ENCODE measurements at regions not wholly inside any gene's neighbourhood (a gene's known extent, or its start where the extent isn't known, plus 50 kb on each side); places are given as distances from the start of the nearest gene placed in this dataset.

DNA sequence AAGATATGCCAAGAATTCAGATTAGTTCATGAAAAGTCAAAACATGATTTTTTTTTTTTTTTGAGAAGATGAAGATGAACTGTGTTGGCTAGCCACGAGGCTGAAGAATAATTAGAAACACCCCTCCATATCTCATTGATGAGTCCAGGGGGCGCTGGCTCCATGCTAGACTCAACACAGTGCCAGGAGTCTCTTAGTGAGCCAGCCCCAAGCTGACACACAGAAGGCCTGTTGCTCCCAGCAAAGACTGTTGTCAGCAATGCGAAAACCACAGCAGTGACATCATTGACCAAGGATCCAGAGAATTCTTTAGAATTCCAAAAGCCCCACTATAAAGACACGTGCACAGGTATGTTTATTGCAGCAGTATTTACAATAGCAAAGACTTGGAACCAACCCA is 185.2 kb downstream of the ANXA2 start:
- H3K9me3 Mint-ChIP-seq = no peaks in the 10 kb centered on the region
- ATAC-seq (replicated peaks; ENCODE audit: extremely low read depth, poor library complexity, severe bottlenecking) = no peak
- no peaks in the 10 kb centered on the region for H3K4me1 Mint-ChIP-seq
- no peak for DNase-seq (ENCODE audit: low spot score in 2 of 2)
- H3K27ac Mint-ChIP-seq (ENCODE audit: low read depth) = no peak overlapping the region
- peaks cover 86% of the 10 kb centered on the region for H3K27me3 Mint-ChIP-seq
- H3K36me3 Mint-ChIP-seq (ENCODE audit: insufficient read depth) = peaks cover 1% of the 10 kb centered on the region
- H3K4me3 Mint-ChIP-seq = no peak overlapping the region

DNA sequence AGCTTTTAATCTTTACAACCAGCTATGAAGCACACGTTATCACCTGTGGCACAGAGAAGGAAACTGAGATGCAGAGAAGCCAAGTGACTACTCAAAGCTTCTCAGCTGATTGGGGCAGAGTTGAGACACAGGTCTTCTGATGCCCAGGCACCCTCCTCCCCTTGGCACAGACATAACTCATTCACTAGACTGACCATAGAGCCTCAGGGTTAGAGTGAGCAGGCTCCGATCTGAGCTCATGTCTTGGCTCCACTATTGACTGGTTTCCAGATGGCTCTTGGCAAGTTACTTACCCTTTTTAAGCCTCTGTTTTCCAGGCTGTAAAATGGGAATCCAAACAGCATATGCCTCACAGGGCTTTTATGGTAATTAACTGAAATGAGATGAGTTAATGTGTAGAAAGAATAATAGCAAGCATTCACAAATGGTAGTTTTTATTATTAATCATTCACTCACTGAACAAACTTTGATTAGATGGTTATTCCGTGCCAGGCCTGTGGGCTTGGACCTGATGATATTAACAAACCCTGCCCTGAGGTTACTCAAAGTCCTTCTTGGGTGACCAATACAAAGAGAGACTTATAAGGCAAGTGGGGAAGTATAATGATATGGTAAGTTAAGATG is 184.3 kb downstream of the ANXA2 start:
- ATAC-seq (replicated peaks; ENCODE audit: extremely low read depth, poor library complexity, severe bottlenecking) = no peak
- DNase-seq (ENCODE audit: low spot score in 2 of 2) = no peak
- Mint-ChIP-seq H3K27ac (ENCODE audit: low read depth) (no peak overlapping the region), H3K27me3 (peaks cover 85% of the 10 kb centered on the region), H3K4me3 (no peak overlapping the region), H3K9me3 (no peaks in the 10 kb centered on the region), H3K36me3 (ENCODE audit: insufficient read depth) (no peaks in the 10 kb centered on the region), H3K4me1 (no peaks in the 10 kb centered on the region)

DNA sequence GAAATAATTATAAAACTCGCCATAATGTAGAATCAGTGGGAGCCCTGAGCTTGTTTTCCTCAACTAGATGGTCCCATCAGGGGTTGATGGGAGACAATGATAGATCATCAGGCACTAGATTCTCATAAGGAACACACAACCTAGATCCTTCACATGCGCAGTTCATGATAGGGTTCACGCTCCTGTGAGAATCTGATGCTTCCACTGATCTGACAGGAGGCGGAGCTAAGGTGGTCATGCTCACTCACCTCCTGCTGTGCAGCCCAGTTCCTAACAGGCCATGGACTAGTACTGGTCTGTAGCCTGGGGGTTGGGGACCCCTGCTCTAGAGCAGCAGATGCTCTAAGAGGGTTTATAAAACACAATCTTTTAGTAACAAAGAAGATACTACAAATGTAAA is 183.6 kb downstream of the ANXA2 start:
- H3K27me3 Mint-ChIP-seq = peaks cover 85% of the 10 kb centered on the region
- H3K27ac Mint-ChIP-seq (ENCODE audit: low read depth) = no peak overlapping the region
- DNase-seq (ENCODE audit: low spot score in 2 of 2) (no peak), ATAC-seq (replicated peaks; ENCODE audit: extremely low read depth, poor library complexity, severe bottlenecking) (no peak)
- H3K4me3 Mint-ChIP-seq = no peak overlapping the region
- H3K9me3 Mint-ChIP-seq = no peaks in the 10 kb centered on the region
- no peaks in the 10 kb centered on the region for H3K36me3 Mint-ChIP-seq (ENCODE audit: insufficient read depth)
- no peaks in the 10 kb centered on the region for H3K4me1 Mint-ChIP-seq

DNA sequence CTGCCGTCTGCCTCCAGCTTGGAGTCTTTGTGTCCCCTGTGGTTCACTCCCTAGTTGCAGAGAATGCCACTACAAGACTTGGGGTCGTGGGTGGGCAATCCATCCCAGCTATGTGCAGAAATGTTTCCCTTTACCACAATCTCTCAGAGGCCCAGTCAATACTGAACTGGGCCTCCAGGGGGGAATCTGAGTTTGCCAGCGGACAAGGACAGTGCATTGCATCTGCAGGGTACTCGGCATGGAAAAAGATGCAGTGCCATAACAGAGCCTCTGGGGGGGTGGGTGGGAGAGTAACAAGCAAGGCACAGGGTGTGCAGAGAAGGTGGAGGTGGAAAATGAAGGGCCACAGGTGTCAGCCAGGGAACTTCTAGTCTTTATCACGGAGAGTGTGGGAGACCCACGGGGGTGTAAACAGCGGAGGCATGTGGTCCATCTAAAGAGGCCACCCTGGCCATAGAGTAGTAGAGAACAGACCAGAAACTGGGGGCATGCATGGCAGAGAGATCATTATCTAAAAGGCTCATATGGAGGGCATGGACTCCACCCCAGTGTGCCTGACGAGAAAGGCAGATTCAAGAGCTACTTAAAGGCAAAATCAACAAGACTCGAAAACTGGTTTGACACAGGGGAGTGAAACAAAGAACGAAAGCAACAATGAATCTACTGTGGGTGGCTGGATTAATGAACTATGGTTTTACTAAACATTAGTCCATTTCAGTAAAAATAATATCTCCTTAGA is 182.4 kb downstream of the ANXA2 start:
- H3K4me3 Mint-ChIP-seq = no peak overlapping the region
- DNase-seq (ENCODE audit: low spot score in 2 of 2) = no peak
- no peaks in the 10 kb centered on the region for H3K9me3 Mint-ChIP-seq
- H3K36me3 Mint-ChIP-seq (ENCODE audit: insufficient read depth) = no peaks in the 10 kb centered on the region
- no peak for ATAC-seq (replicated peaks; ENCODE audit: extremely low read depth, poor library complexity, severe bottlenecking)
- H3K27me3 Mint-ChIP-seq = peaks cover 84% of the 10 kb centered on the region
- H3K4me1 Mint-ChIP-seq = no peaks in the 10 kb centered on the region
- H3K27ac Mint-ChIP-seq (ENCODE audit: low read depth) = no peak overlapping the region

DNA sequence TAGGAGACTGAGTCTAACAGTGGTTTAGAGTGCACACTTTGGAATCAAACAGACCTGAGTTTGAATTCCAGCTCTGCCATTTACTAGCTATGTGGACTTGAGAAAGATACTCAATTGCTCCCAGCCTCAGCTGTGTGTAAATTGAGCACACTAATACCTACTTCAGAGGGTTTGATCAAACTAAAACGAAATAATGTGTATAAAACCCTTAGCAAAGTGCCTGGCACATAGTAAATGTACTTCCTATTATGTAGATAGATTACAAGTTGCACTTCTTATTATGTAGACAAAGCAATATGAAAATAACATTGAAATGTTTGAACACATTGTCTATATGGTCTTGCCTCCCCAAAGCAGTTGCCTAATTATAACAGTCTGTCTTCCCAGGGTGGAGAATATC is 180.6 kb downstream of the ANXA2 start:
- ATAC-seq (replicated peaks; ENCODE audit: extremely low read depth, poor library complexity, severe bottlenecking) (no peak), DNase-seq (ENCODE audit: low spot score in 2 of 2) (no peak)
- Mint-ChIP-seq H3K4me1 (no peaks in the 10 kb centered on the region), H3K9me3 (no peaks in the 10 kb centered on the region), H3K27ac (ENCODE audit: low read depth) (no peak overlapping the region), H3K4me3 (no peak overlapping the region), H3K36me3 (ENCODE audit: insufficient read depth) (no peaks in the 10 kb centered on the region), H3K27me3 (peaks cover 74% of the 10 kb centered on the region)

DNA sequence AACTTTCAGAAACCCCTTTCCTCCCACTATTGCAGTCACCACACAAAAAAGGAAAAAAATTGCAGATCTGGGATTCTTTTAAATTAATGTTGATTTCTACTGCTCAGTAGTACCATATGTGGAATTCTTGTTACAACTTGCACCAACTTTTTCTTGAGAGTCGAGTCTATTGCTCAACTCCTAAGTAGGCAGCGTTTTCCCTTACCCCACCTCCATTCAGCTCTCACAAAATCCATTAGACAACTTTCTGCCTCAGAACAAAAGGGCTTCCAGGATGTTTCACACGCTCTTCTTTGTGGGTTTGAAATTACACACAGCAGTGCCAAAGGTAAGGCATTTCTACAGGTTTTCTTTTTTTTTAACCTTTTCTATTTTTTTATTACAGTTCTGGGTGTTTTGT is 179.5 kb downstream of the ANXA2 start:
- Mint-ChIP-seq H3K27me3 (peaks cover 72% of the 10 kb centered on the region), H3K4me1 (no peaks in the 10 kb centered on the region), H3K27ac (ENCODE audit: low read depth) (no peak overlapping the region), H3K4me3 (no peak overlapping the region), H3K36me3 (ENCODE audit: insufficient read depth) (no peaks in the 10 kb centered on the region), H3K9me3 (no peaks in the 10 kb centered on the region)
- DNase-seq (ENCODE audit: low spot score in 2 of 2) (no peak), ATAC-seq (replicated peaks; ENCODE audit: extremely low read depth, poor library complexity, severe bottlenecking) (no peak)

DNA sequence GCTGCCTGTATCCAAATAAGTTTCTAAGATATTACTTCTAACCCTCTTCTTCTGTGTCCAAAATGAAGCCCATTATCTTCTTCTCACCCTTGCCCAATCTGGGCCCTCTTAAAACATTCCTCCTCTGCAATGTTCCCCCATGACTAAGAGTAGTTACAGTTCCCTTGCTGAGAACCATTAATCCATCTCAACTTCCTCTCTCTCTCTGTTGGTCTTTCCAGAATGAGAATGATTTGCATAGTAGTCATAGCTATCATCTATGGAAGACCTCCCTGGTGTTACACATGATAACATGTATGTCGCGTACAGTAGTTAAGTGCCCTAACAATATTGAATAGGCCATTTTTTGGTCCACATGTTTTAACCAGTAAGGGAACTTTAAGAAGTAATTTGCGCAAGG is 177.9 kb downstream of the ANXA2 start:
- Mint-ChIP-seq H3K4me3 (no peak overlapping the region), H3K36me3 (ENCODE audit: insufficient read depth) (no peaks in the 10 kb centered on the region), H3K27me3 (peaks cover 63% of the 10 kb centered on the region), H3K27ac (ENCODE audit: low read depth) (no peak overlapping the region), H3K9me3 (no peaks in the 10 kb centered on the region), H3K4me1 (no peaks in the 10 kb centered on the region)
- no peak for DNase-seq (ENCODE audit: low spot score in 2 of 2)
- no peak for ATAC-seq (replicated peaks; ENCODE audit: extremely low read depth, poor library complexity, severe bottlenecking)

DNA sequence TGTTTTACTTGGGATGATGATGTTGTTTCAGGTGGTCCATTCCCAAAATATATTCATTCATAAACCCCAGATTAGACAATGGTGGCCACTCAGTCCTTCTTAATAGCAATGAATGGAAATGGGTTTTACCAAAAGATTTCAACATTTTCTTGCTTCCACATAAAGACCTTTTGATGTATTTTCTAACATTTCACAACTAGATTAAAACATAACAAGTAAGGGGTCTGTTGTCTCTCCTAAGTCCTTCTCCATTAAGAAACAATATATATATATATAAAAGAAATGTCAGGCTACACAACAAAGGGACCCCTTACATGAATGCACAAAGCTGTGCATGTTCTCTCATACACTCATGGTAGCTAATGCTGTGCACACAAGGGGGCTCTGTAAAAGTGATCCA is 176.4 kb downstream of the ANXA2 start:
- H3K9me3 Mint-ChIP-seq = no peaks in the 10 kb centered on the region
- H3K36me3 Mint-ChIP-seq (ENCODE audit: insufficient read depth) = no peaks in the 10 kb centered on the region

DNA sequence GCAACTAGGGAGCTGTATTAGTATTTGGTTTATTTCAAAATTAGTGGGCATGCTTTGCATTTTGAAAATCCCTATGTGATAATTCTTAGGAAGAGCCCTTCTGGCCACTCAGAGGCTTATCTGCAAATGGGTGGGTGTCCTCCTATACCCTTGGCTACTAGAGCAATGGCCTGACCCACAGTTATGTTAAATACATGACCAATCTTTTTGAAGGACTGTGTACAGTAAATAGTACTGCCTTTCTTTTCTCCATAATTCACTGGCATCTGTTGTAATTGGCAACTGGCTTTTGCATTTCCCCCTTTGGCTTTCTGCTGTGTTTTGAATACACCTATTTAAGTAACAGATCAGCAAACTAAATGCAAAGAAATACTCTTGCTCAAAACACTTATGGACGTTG is 175.4 kb downstream of the ANXA2 start:
- Mint-ChIP-seq H3K9me3 (no peaks in the 10 kb centered on the region), H3K27ac (ENCODE audit: low read depth) (no peak overlapping the region), H3K27me3 (peaks cover 52% of the 10 kb centered on the region), H3K4me3 (no peak overlapping the region), H3K4me1 (no peaks in the 10 kb centered on the region), H3K36me3 (ENCODE audit: insufficient read depth) (no peaks in the 10 kb centered on the region)
- DNase-seq (ENCODE audit: low spot score in 2 of 2) (no peak), ATAC-seq (replicated peaks; ENCODE audit: extremely low read depth, poor library complexity, severe bottlenecking) (no peak)

More for the DNA sequence above, 176.4 kb downstream of the ANXA2 start:
- H3K27ac Mint-ChIP-seq (ENCODE audit: low read depth) = no peak overlapping the region
- DNase-seq (ENCODE audit: low spot score in 2 of 2) (no peak), ATAC-seq (replicated peaks; ENCODE audit: extremely low read depth, poor library complexity, severe bottlenecking) (no peak)
- no peaks in the 10 kb centered on the region for H3K4me1 Mint-ChIP-seq
- H3K4me3 Mint-ChIP-seq = no peak overlapping the region
- H3K27me3 Mint-ChIP-seq = peaks cover 48% of the 10 kb centered on the region

DNA sequence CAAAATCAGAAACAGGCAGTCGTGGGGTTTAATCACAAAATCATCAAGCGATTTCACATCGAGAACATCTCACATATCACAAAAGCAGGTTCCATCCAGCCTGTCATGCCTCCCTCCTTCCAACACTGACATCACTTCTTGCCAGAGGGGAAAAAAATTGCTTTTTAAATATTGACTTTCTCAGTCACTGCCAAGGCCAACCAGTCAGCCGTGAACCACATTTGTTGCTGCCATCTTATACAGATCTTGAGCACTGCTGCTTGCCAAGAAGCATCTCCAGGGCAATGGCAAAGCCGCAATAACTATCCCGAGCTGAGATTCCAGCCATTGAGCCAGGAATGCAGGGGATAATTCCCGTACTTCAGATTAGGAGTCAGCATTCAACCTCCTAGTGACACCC is 174.6 kb downstream of the ANXA2 start:
- H3K9me3 Mint-ChIP-seq = no peaks in the 10 kb centered on the region
- H3K36me3 Mint-ChIP-seq (ENCODE audit: insufficient read depth) = no peaks in the 10 kb centered on the region
- no peak overlapping the region for H3K4me3 Mint-ChIP-seq
- H3K27me3 Mint-ChIP-seq = peaks cover 52% of the 10 kb centered on the region
- no peak for ATAC-seq (replicated peaks; ENCODE audit: extremely low read depth, poor library complexity, severe bottlenecking)
- no peak for DNase-seq (ENCODE audit: low spot score in 2 of 2)
- H3K4me1 Mint-ChIP-seq = no peaks in the 10 kb centered on the region
- no peak overlapping the region for H3K27ac Mint-ChIP-seq (ENCODE audit: low read depth)

DNA sequence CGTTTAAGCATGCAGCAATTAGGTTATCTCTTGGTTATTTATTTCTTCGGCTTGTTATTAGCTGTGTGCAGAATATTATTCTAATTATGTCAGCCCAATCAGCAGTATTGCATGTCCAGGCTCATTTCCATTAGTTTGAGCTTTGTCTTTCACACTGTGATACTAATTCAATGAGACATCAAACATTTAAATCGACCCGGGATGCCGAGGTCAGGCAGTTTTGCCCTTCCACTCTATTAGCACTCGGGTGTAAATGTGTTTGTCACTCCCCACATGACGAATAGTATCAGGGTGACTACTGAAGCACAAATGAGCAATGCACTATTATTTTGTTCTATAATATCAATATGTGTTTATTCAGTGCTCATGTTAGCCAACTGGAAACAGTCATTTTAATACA is 170.9 kb downstream of the ANXA2 start:
- Mint-ChIP-seq H3K9me3 (no peaks in the 10 kb centered on the region), H3K27ac (ENCODE audit: low read depth) (no peak overlapping the region), H3K4me3 (no peak overlapping the region), H3K27me3 (peaks cover 68% of the 10 kb centered on the region), H3K36me3 (ENCODE audit: insufficient read depth) (no peaks in the 10 kb centered on the region), H3K4me1 (no peaks in the 10 kb centered on the region)
- ATAC-seq (replicated peaks; ENCODE audit: extremely low read depth, poor library complexity, severe bottlenecking) (no peak), DNase-seq (ENCODE audit: low spot score in 2 of 2) (no peak)

DNA sequence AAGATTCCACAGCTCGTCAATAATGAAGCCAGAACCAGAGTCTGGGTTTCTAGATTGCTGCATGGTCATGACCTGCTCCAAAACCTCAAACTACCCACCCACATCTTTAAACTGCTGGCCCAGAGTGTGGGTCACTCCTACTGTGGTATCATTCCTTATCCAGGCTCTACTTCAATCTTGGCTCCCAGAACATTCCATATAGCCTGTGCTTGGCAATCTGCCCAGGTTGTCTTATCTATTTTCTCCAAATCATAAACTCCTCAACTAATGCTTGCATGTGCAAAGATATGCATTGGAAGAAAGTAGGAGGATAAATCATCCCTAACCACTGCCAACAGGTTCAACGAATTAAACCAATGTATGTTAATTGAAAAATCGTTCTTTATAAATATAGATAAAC is 169.7 kb downstream of the ANXA2 start:
- H3K4me1 Mint-ChIP-seq = no peaks in the 10 kb centered on the region
- H3K27ac Mint-ChIP-seq (ENCODE audit: low read depth) = no peak overlapping the region
- no peak for ATAC-seq (replicated peaks; ENCODE audit: extremely low read depth, poor library complexity, severe bottlenecking)
- H3K36me3 Mint-ChIP-seq (ENCODE audit: insufficient read depth) = no peaks in the 10 kb centered on the region
- no peaks in the 10 kb centered on the region for H3K9me3 Mint-ChIP-seq
- no peak overlapping the region for H3K4me3 Mint-ChIP-seq
- no peak for DNase-seq (ENCODE audit: low spot score in 2 of 2)
- peaks cover 65% of the 10 kb centered on the region for H3K27me3 Mint-ChIP-seq

DNA sequence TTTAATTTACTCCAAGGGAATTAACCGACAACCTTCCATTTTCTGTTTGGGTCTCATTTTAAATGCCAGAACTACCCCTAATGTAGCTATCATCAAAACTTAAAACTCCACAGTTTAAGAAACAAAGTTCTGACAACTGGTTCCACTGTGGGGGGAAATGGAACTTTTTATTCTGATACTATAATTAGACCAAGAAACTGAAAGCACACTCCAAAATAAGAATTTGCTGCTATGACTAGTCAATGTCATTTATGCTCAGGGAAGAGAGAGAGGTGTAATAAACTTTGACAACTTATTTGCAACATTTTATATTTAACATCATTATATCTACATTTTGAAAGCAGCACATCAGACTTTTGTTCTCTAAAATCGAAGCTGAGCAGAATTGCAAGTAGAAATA is 169.2 kb downstream of the ANXA2 start:
- Mint-ChIP-seq H3K27ac (ENCODE audit: low read depth) (no peak overlapping the region), H3K36me3 (ENCODE audit: insufficient read depth) (no peaks in the 10 kb centered on the region), H3K9me3 (no peaks in the 10 kb centered on the region), H3K4me3 (no peak overlapping the region), H3K27me3 (peaks cover 60% of the 10 kb centered on the region), H3K4me1 (no peaks in the 10 kb centered on the region)
- ATAC-seq (replicated peaks; ENCODE audit: extremely low read depth, poor library complexity, severe bottlenecking) (no peak), DNase-seq (ENCODE audit: low spot score in 2 of 2) (no peak)
